A549 (cell line): ENCODE measurements at regions not wholly inside any gene's neighbourhood (a gene's known extent, or its start where the extent isn't known, plus 50 kb on each side); places are given as distances from the start of the nearest gene placed in this dataset.
"Not testable (repeated sequence)": the region's sequence is repeated elsewhere in the genome, so short reads cannot be mapped to it uniquely, and the experiment has no call there.

ENCODE experiments used
- ATAC-seq, 2 experiments: fragments of 200-7000 bp in 1 of 2; fragments of >200 bp in 1 of 2; cut with Nextera tagmentation in 1 of 2; cut with Tn5 transposase in 1 of 2; 3 replicates each; pipeline versions ENCODE4 v1.8.0 to v1.9.1; 2018 to 2020; ENCODE audit warnings: mild to moderate bottlenecking in 1 of 2, moderate library complexity in 1 of 2
- CTCF ChIA-PET: fragments of 300-600 bp; sonication (Branson Sonifier 250); formaldehyde crosslinking; extraction: SDS; loops from one replicate; lab custom pipeline; 2021; ENCODE audit warnings: antibody characterized with exemption, inconsistent platforms; lab: Yijun Ruan, JAX
- POLR2A ChIA-PET: fragments of 350-600 bp; formaldehyde crosslinking; extraction: SDS; loops from one replicate; lab custom pipeline; 2021; ENCODE audit warnings: antibody characterized with exemption, inconsistent platforms; lab: Yijun Ruan, JAX
- DNase-seq, 2 experiments: peaks; one replicate each; pipeline versions ENCODE4 v3.0.0 to v3.0.0-alpha.2; 2011 to 2016; ENCODE audit warnings: low read depth in 1 of 2, low spot score in 1 of 2
- FAIRE-seq: peaks from 2 replicates; lab custom pipeline; 2011; peaks lifted over from hg19 to GRCh38; lab: Jason Lieb, UNC
- H3K27ac ChIP-seq, 2 experiments: fragments of >200 bp; sonication (Bioruptor Twin); formaldehyde crosslinking; 3 replicates each; pipeline ENCODE4 v1.5.1; 2016 to 2017
- H3K4me1 ChIP-seq: fragments of >200 bp; sonication (Bioruptor Twin); formaldehyde crosslinking; 3 replicates; pipeline ENCODE4 v1.6.1; 2016
- H3K4me2 ChIP-seq: fragments of >200 bp; sonication (Bioruptor Twin); formaldehyde crosslinking; 3 replicates; pipeline ENCODE4 v1.6.1; 2016
- H3K4me3 ChIP-seq: fragments of >200 bp; sonication (Bioruptor Twin); formaldehyde crosslinking; 3 replicates; pipeline ENCODE4 v1.5.1; 2016
- H3K9me3 ChIP-seq: fragments of >200 bp; sonication (Bioruptor Twin); formaldehyde crosslinking; 3 replicates; pipeline ENCODE4 v1.6.1; 2016
- ATOH8 ChIP-seq: fragments of 250-450 bp; sonication (Bioruptor Pico); IDR thresholded peaks from 2 replicates; pipeline ENCODE4 v1.5.0; 2020; ENCODE audit warnings: low read depth, mild to moderate bottlenecking, moderate library complexity
- BCL3 ChIP-seq: fragments of >200 bp; sonication (Bioruptor Twin); formaldehyde crosslinking; IDR thresholded peaks from 3 replicates; pipeline ENCODE4 v1.6.1; 2016
- CBX2 ChIP-seq: fragments of 200-600 bp; sonication (generic); IDR thresholded peaks from 2 replicates; pipeline ENCODE4 v1.6.1; 2016; ENCODE audit warnings: low read depth, mild to moderate bottlenecking, borderline replicate concordance
- CHD2 ChIP-seq: fragments of 150-350 bp; IDR thresholded peaks from 2 replicates; pipeline ENCODE4 v1.6.1; 2014; ENCODE audit warnings: low read length; ENCODE audit not compliant: partially characterized antibody
- EHF ChIP-seq: fragments of 250-450 bp; sonication (Bioruptor Pico); IDR thresholded peaks from 2 replicates; pipeline ENCODE4 v1.5.0; 2020; ENCODE audit warnings: mild to moderate bottlenecking
- ESRRA ChIP-seq: fragments of 150-350 bp; IDR thresholded peaks from 2 replicates; pipeline ENCODE4 v1.6.1; 2014; ENCODE audit warnings: mild to moderate bottlenecking, low read length, borderline replicate concordance
- FOSB ChIP-seq: fragments of 250-450 bp; sonication (Bioruptor Pico); IDR thresholded peaks from 2 replicates; pipeline ENCODE4 v1.5.0; 2020; ENCODE audit warnings: mild to moderate bottlenecking, moderate library complexity
- FOSL2 ChIP-seq, 2 experiments: fragments of 450-650 bp in 1 of 2; fragments of >200 bp in 1 of 2; sonication (Bioruptor Twin) in 1 of 2; formaldehyde crosslinking; IDR thresholded peaks; 2 replicates each; pipeline versions ENCODE4 v1.5.0 to v1.6.1; 2016 to 2020; ENCODE audit warnings: mild to moderate bottlenecking in 1 of 2, moderate library complexity in 1 of 2
- FOXS1 ChIP-seq: fragments of 250-450 bp; sonication (Bioruptor Pico); IDR thresholded peaks from 2 replicates; pipeline ENCODE4 v1.5.0; 2020; ENCODE audit warnings: mild to moderate bottlenecking, moderate library complexity
- GATA3 ChIP-seq: IDR thresholded peaks from 2 replicates; pipeline ENCODE4 v1.6.1; 2012; ENCODE audit warnings: borderline replicate concordance
- HDAC2 ChIP-seq: fragments of 200-600 bp; sonication (generic); IDR thresholded peaks from 2 replicates; pipeline ENCODE4 v1.6.1; 2016
- HEYL ChIP-seq: fragments of 250-450 bp; sonication (Bioruptor Pico); IDR thresholded peaks from 2 replicates; pipeline ENCODE4 v1.8.0; 2021; ENCODE audit warnings: mild to moderate bottlenecking, moderate library complexity
- HOXA7 ChIP-seq: fragments of 250-450 bp; sonication (Bioruptor Pico); IDR thresholded peaks from 2 replicates; pipeline ENCODE4 v1.5.0; 2020; ENCODE audit warnings: mild to moderate bottlenecking, moderate library complexity
- HOXB13 ChIP-seq: fragments of 250-450 bp; sonication (Bioruptor Pico); IDR thresholded peaks from 2 replicates; pipeline ENCODE4 v1.5.0; 2020; ENCODE audit warnings: low read depth, mild to moderate bottlenecking, moderate library complexity
- HOXB5 ChIP-seq: fragments of 250-450 bp; sonication (Bioruptor Pico); IDR thresholded peaks from 2 replicates; pipeline ENCODE4 v1.5.0; 2020; ENCODE audit warnings: mild to moderate bottlenecking, moderate library complexity
- JUN ChIP-seq, 2 experiments: fragments of >200 bp; sonication (Bioruptor Twin); formaldehyde crosslinking; IDR thresholded peaks; 2 replicates in 1 of 2; 3 replicates in 1 of 2; pipeline ENCODE4 v1.6.1; 2016 to 2017
- KDM1A ChIP-seq: fragments of 200-600 bp; sonication (generic); IDR thresholded peaks from 2 replicates; pipeline ENCODE4 v1.6.1; 2016; ENCODE audit warnings: low read depth, mild to moderate bottlenecking
- KDM5A ChIP-seq: fragments of 200-600 bp; sonication (generic); IDR thresholded peaks from 2 replicates; pipeline ENCODE4 v1.6.1; 2016; ENCODE audit warnings: antibody characterized with exemption, mild to moderate bottlenecking
- MAZ ChIP-seq: fragments of 150-350 bp; IDR thresholded peaks from 2 replicates; pipeline ENCODE4 v1.6.1; 2014; ENCODE audit warnings: antibody characterized with exemption, low read depth, low read length, borderline replicate concordance
- MYC ChIP-seq: IDR thresholded peaks from 2 replicates; pipeline ENCODE4 v1.6.1; 2012; ENCODE audit warnings: mild to moderate bottlenecking, inconsistent platforms, low read length, improper control_type of control experiment, borderline replicate concordance
- PHF8 ChIP-seq: fragments of 200-600 bp; sonication (generic); IDR thresholded peaks from 2 replicates; pipeline ENCODE4 v1.6.1; 2016; ENCODE audit warnings: low read depth, mild to moderate bottlenecking, antibody characterized with exemption, moderate library complexity, borderline replicate concordance
- RAD21 ChIP-seq, 2 experiments: fragments of >200 bp in 1 of 2; sonication (Bioruptor Twin) in 1 of 2; formaldehyde crosslinking in 1 of 2; IDR thresholded peaks in 1 of 2; conservative IDR thresholded peaks in 1 of 2; 2 replicates in 1 of 2; 3 replicates in 1 of 2; pipeline ENCODE4 v1.6.1; 2012 to 2018; ENCODE audit warnings: inconsistent platforms in 1 of 2
- RARB ChIP-seq: fragments of 250-450 bp; sonication (Bioruptor Pico); IDR thresholded peaks from 2 replicates; pipeline ENCODE4 v1.8.0; 2021; ENCODE audit warnings: mild to moderate bottlenecking, moderate library complexity
- RFX5 ChIP-seq: fragments of 450-650 bp; IDR thresholded peaks from 2 replicates; pipeline ENCODE4 v1.7.1; 2014; ENCODE audit warnings: antibody characterized with exemption, mild to moderate bottlenecking, moderate library complexity
- RNF2 ChIP-seq: fragments of 200-600 bp; sonication (generic); IDR thresholded peaks from 2 replicates; pipeline ENCODE4 v1.6.1; 2016; ENCODE audit warnings: low read depth, mild to moderate bottlenecking, antibody characterized with exemption, moderate library complexity, borderline replicate concordance
- SMC3 ChIP-seq: fragments of >200 bp; sonication (Bioruptor Twin); formaldehyde crosslinking; IDR thresholded peaks from 3 replicates; pipeline ENCODE4 v1.6.1; 2018; ENCODE audit warnings: inconsistent platforms
- TFCP2L1 ChIP-seq: fragments of 250-450 bp; sonication (Bioruptor Pico); IDR thresholded peaks from 2 replicates; pipeline ENCODE4 v1.5.0; 2021; ENCODE audit warnings: mild to moderate bottlenecking
- TP53 ChIP-seq: fragments of 250-450 bp; sonication (Bioruptor Pico); IDR thresholded peaks from 2 replicates; pipeline ENCODE4 v1.5.0; 2021; ENCODE audit warnings: mild to moderate bottlenecking, moderate library complexity
- WGBS: methylation state at CpG from one replicate; pipeline ENCODE4 v1.1.6; 2017; ENCODE audit errors: missing lambda C conversion rate; 5-methylcytosine and 5-hydroxymethylcytosine counted together
- TF ChIP-seq, protein P1 (sequence below): fragments of 150-350 bp; IDR thresholded peaks from 2 replicates; pipeline ENCODE4 v1.6.1; 2014; ENCODE audit warnings: low read depth, mild to moderate bottlenecking, low read length
- TF ChIP-seq, protein P2 (sequence below): fragments of 450-650 bp; IDR thresholded peaks from 2 replicates; pipeline ENCODE4 v1.6.1; 2014; ENCODE audit warnings: antibody characterized with exemption

DNA sequence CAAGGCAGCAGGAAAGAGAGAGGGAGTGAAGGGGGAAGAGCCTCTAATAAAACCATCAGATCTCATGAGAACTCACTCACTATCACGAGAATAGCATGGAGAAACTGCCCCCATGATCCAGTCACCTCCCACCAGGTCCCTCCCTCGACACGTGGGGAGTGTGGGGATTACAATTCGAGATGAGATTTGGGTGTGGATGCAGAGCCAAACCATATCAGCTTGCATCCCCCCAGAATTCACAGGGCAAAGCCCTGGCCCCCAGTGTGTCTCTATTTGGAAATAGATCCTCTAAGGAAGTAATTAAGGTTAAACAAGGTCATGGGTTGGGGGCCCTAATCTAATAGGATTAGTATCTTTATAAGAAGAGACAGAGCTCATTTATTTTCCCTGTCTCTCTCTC is 56.1 kb upstream of the TCL1A start:
- ChIA-PET CTCF (interaction anchor here (0.7 kb wide), 1 partner anchor 211 kb away, joined by 3 read pairs; no protein-coding TSS in a partner anchor), POLR2A (no interaction called here)

GRCh38 chr14:95769431-95769830 is 55.5 kb upstream of the TCL1A start:
- POLR2A ChIA-PET, FAIRE-seq, H3K4me2 ChIP-seq, H3K4me1 ChIP-seq, DNase-seq, H3K4me3 ChIP-seq, H3K9me3 ChIP-seq, H3K27ac ChIP-seq, ATAC-seq: not testable (repeated sequence)
- under 1% methylated on average over 5 of the region's 5 CpGs for WGBS
- CTCF ChIA-PET, result interaction anchor here (0.7 kb wide), 1 partner anchor 211 kb away, joined by 3 read pairs; no protein-coding TSS in a partner anchor

More for the DNA sequence above, 56.1 kb upstream of the TCL1A start:
- no peak overlapping the region for H3K27ac ChIP-seq
- no peak for FAIRE-seq
- H3K4me1 ChIP-seq, result no peaks in the 10 kb centered on the region
- H3K9me3 ChIP-seq, result no peaks in the 10 kb centered on the region
- no peak overlapping the region for H3K4me3 ChIP-seq
- ATAC-seq, result no peak
- no peak for DNase-seq
- whole genome bisulfite sequencing, result 0% methylated on average over 4 of the region's 4 CpGs
- H3K4me2 ChIP-seq, result no peak overlapping the region
- no peak for TF ChIP-seq HOXB13 (CRISPR knock-in tag)
- no peak for TF ChIP-seq KDM5A
- no peak for TF ChIP-seq TP53
- TF ChIP-seq EHF, result no peak
- no peak for TF ChIP-seq MYC
- TF ChIP-seq MAZ, result no peak
- no peak for TF ChIP-seq HOXA7 (CRISPR knock-in tag)
- no peak for TF ChIP-seq FOSB
- TF ChIP-seq HDAC2, result no peak
- no peak for TF ChIP-seq ATOH8 (CRISPR knock-in tag)
- TF ChIP-seq CBX2, result no peak
- TF ChIP-seq RNF2, result no peak
- TF ChIP-seq JUN (IDR thresholded peaks at IDR 0.05), result no peak
- no peak for TF ChIP-seq HOXB5 (CRISPR knock-in tag)
- no peak for TF ChIP-seq RFX5
- TF ChIP-seq, protein P1, sequence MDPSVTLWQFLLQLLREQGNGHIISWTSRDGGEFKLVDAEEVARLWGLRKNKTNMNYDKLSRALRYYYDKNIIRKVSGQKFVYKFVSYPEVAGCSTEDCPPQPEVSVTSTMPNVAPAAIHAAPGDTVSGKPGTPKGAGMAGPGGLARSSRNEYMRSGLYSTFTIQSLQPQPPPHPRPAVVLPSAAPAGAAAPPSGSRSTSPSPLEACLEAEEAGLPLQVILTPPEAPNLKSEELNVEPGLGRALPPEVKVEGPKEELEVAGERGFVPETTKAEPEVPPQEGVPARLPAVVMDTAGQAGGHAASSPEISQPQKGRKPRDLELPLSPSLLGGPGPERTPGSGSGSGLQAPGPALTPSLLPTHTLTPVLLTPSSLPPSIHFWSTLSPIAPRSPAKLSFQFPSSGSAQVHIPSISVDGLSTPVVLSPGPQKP, result no peak
- TF ChIP-seq FOXS1 (CRISPR knock-in tag), result no peak

DNA sequence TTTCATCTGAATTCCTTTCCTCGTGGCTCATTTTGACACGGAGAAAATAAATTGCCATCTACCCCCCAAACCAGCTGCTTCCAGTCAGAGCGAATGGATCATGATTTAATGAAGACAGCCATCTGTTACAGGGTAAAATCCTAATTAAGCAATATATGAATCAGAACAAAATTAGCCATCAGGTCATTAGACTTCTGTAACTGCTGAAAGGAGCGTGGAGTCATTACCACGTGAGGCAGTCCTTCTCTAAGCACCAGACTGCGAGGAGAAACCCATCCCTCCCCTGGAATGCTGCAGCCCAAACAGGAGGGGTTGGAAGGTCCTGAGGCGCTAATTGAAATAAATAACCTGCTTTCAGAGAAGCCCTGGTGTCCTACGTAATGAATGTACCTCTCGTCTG is 51.1 kb upstream of the TCL1A start:
- Histone ChIP-seq H3K9me3 (no peaks in the 10 kb centered on the region), H3K4me2 (no peak overlapping the region), H3K27ac (no peak overlapping the region), H3K4me1 (no peaks in the 10 kb centered on the region), H3K4me3 (no peak overlapping the region)
- no peak for TF ChIP-seq ESRRA
- TF ChIP-seq FOXS1 (CRISPR knock-in tag), result no peak
- TF ChIP-seq RAD21 (conservative IDR thresholded peaks at IDR 0.05 in 1 of 2, IDR thresholded peaks at IDR 0.05 in 1 of 2), result no peak
- no peak for TF ChIP-seq RARB (CRISPR knock-in tag)
- TF ChIP-seq RNF2, result no peak
- no peak for TF ChIP-seq KDM1A
- no peak for TF ChIP-seq HOXB5 (CRISPR knock-in tag)
- no peak for TF ChIP-seq FOSL2 (IDR thresholded peaks at IDR 0.05)
- no peak for TF ChIP-seq FOSL2 (CRISPR knock-in tag; IDR thresholded peaks at IDR 0.05)
- no peak for TF ChIP-seq EHF
- TF ChIP-seq HEYL (CRISPR knock-in tag), result no peak
- no peak for TF ChIP-seq SMC3
- TF ChIP-seq CBX2, result no peak
- no peak for TF ChIP-seq TFCP2L1 (CRISPR knock-in tag)
- TF ChIP-seq, protein P2, sequence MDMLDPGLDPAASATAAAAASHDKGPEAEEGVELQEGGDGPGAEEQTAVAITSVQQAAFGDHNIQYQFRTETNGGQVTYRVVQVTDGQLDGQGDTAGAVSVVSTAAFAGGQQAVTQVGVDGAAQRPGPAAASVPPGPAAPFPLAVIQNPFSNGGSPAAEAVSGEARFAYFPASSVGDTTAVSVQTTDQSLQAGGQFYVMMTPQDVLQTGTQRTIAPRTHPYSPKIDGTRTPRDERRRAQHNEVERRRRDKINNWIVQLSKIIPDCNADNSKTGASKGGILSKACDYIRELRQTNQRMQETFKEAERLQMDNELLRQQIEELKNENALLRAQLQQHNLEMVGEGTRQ, result no peak
- TF ChIP-seq PHF8, result no peak
- TF ChIP-seq CHD2, result no peak
- no peak for TF ChIP-seq GATA3
- TF ChIP-seq FOSB, result no peak
- no peak for TF ChIP-seq BCL3
- FAIRE-seq (no peak), DNase-seq (no peak), ATAC-seq (no peak)
- 8% methylated on average over 9 of the region's 9 CpGs for WGBS
- POLR2A ChIA-PET, result no interaction called here
- CTCF ChIA-PET, result interaction anchor here (0.9 to 1.7 kb wide), 3 partner anchors 9 to 15 kb away, joined by 3 to 6 read pairs (median 3); no protein-coding TSS in a partner anchor
